Peyer's patch (tissue), 4 donors: ENCODE measurements at regions not wholly inside any gene's neighbourhood (a gene's known extent, or its start where the extent isn't known, plus 50 kb on each side); places are given as distances from the start of the nearest gene placed in this dataset.

Source experiments
- POLR2A ChIP-seq, 2 donors: fragments of 450-650 bp; IDR thresholded peaks; one replicate each; pipeline ENCODE4 v1.5.1; 2017; ENCODE audit warnings: antibody characterized with exemption in 2 of 2, mild to moderate bottlenecking in 2 of 2, moderate library complexity in 2 of 2
- TF ChIP-seq, protein P1 (sequence below), 6 experiments: fragments of 450-650 bp in 4 of 6; fragments of 200-600 bp in 2 of 6; sonication (generic) in 1 of 6; IDR thresholded peaks; one replicate each; pipeline ENCODE4 v1.5.1; 2017 to 2019; ENCODE audit warnings: antibody characterized with exemption in 6 of 6, mild to moderate bottlenecking in 3 of 6, moderate library complexity in 1 of 6

DNA sequence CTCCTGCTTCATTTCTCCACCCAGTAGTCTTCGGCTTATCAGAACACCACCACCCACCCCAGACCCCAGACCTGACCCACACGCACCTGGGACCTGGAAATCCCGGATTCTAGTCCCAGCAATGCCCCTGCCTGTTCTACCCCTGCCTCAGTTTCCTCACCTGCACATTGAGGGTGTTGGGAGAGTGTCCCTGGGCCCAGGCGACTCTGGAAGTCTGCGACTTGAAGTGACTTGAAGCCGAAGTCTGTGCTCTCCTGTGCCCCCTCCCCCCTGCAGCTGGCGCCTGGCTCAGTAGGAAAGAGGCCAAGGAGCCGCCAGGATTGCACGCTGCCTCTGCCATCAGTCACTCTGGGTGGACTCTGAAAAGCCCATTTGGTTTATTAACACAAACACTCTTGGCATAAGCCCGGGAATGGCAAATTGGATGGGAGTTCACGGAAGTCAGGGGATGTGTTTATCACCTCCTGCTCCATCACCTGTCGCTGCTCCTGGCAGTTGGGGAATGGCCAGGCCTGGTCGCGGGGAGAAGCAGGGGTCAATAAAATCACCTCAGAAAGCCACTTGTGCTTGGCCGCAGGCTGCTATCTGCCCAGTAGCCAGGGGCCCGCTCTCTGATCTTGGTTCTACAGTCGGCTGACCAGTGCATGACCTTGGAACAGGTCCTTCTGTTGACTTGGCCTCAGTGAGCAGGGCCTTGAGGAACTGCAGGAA lies 132.7 kb downstream of the ACTL8 start:
- TF ChIP-seq POLR2A (IDR thresholded peaks at IDR 0.05) = no peak
- TF ChIP-seq, protein P1, sequence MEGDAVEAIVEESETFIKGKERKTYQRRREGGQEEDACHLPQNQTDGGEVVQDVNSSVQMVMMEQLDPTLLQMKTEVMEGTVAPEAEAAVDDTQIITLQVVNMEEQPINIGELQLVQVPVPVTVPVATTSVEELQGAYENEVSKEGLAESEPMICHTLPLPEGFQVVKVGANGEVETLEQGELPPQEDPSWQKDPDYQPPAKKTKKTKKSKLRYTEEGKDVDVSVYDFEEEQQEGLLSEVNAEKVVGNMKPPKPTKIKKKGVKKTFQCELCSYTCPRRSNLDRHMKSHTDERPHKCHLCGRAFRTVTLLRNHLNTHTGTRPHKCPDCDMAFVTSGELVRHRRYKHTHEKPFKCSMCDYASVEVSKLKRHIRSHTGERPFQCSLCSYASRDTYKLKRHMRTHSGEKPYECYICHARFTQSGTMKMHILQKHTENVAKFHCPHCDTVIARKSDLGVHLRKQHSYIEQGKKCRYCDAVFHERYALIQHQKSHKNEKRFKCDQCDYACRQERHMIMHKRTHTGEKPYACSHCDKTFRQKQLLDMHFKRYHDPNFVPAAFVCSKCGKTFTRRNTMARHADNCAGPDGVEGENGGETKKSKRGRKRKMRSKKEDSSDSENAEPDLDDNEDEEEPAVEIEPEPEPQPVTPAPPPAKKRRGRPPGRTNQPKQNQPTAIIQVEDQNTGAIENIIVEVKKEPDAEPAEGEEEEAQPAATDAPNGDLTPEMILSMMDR (IDR thresholded peaks at IDR 0.05) = no peak
